Type B pancreatic cell (in vitro differentiated cells): ENCODE measurements at regions not wholly inside any gene's neighbourhood (a gene's known extent, or its start where the extent isn't known, plus 50 kb on each side); places are given as distances from the start of the nearest gene placed in this dataset.

Experiments used
- DNase-seq: peaks from one replicate; pipeline ENCODE4 v3.0.0; 2021; ENCODE audit warnings: mixed read lengths; ENCODE audit not compliant: unreplicated experiment; ENCODE audit errors: extremely low spot score
- H3K27ac Mint-ChIP-seq: 2 replicates; pipeline ENCODE4 v1.8.0; 2021; ENCODE audit warnings: mild to moderate bottlenecking, mixed read lengths
- H3K27me3 Mint-ChIP-seq: 2 replicates; pipeline ENCODE4 v1.8.0; 2021; ENCODE audit warnings: mixed read lengths
- H3K36me3 Mint-ChIP-seq: 2 replicates; pipeline ENCODE4 v1.8.0; 2021; ENCODE audit warnings: mixed read lengths
- H3K4me1 Mint-ChIP-seq: one replicate; pipeline ENCODE4 v1.8.0; 2021; ENCODE audit warnings: mixed read lengths; ENCODE audit not compliant: unreplicated experiment
- H3K4me3 Mint-ChIP-seq: 2 replicates; pipeline ENCODE4 v1.8.0; 2021; ENCODE audit warnings: mild to moderate bottlenecking, mixed read lengths
- H3K9me3 Mint-ChIP-seq: 2 replicates; pipeline ENCODE4 v1.8.0; 2021; ENCODE audit warnings: mixed read lengths
- CTCF ChIP-seq: fragments of 200-600 bp; sonication (generic); conservative IDR thresholded peaks from 2 replicates; pipeline ENCODE4 v1.5.0; 2021; ENCODE audit warnings: antibody characterized with exemption, mild to moderate bottlenecking

GRCh38 chr21:15400905-15401304, 328.9 kb upstream of the USP25 start:
- H3K4me1 Mint-ChIP-seq, result no peaks in the 10 kb centered on the region
- DNase-seq, result no peak
- H3K9me3 Mint-ChIP-seq, result peaks cover 3% of the 10 kb centered on the region
- no peak for TF ChIP-seq CTCF
- no peaks in the 10 kb centered on the region for H3K27me3 Mint-ChIP-seq
- H3K36me3 Mint-ChIP-seq, result no peaks in the 10 kb centered on the region
- H3K4me3 Mint-ChIP-seq, result no peak overlapping the region
- no peak overlapping the region for H3K27ac Mint-ChIP-seq

- no peak for DNase-seq
- no peak overlapping the region for H3K27ac Mint-ChIP-seq
- TF ChIP-seq CTCF, result no peak
- H3K36me3 Mint-ChIP-seq, result no peaks in the 10 kb centered on the region
- no peak overlapping the region for H3K4me3 Mint-ChIP-seq
- no peaks in the 10 kb centered on the region for H3K27me3 Mint-ChIP-seq
- no peaks in the 10 kb centered on the region for H3K4me1 Mint-ChIP-seq
- H3K9me3 Mint-ChIP-seq, result peaks cover 3% of the 10 kb centered on the region
Observed at GRCh38 chr21:15401331-15401730, 328.5 kb upstream of the USP25 start.

GRCh38 chr21:15405214-15405613, 324.6 kb upstream of the USP25 start:
- peaks cover 21% of the 10 kb centered on the region for H3K4me1 Mint-ChIP-seq
- no peak for DNase-seq
- no peak for TF ChIP-seq CTCF

GRCh38 chr21:15406791-15407190, 323.0 kb upstream of the USP25 start:
- Mint-ChIP-seq H3K9me3 (no peaks in the 10 kb centered on the region), H3K27me3 (no peaks in the 10 kb centered on the region), H3K27ac (no peak overlapping the region), H3K36me3 (no peaks in the 10 kb centered on the region), H3K4me3 (no peak overlapping the region), H3K4me1 (peaks cover 21% of the 10 kb centered on the region)
- no peak for DNase-seq
- no peak for TF ChIP-seq CTCF

More at GRCh38 chr21:15405214-15405613, 324.6 kb upstream of the USP25 start:
- no peaks in the 10 kb centered on the region for H3K36me3 Mint-ChIP-seq
- peaks cover 2% of the 10 kb centered on the region for H3K9me3 Mint-ChIP-seq
- H3K27ac Mint-ChIP-seq, result no peak overlapping the region
- H3K4me3 Mint-ChIP-seq, result no peak overlapping the region
- H3K27me3 Mint-ChIP-seq, result no peaks in the 10 kb centered on the region

GRCh38 chr21:15407585-15407984, 322.2 kb upstream of the USP25 start:
- peaks cover 21% of the 10 kb centered on the region for H3K4me1 Mint-ChIP-seq
- TF ChIP-seq CTCF, result no peak
- no peaks in the 10 kb centered on the region for H3K36me3 Mint-ChIP-seq
- H3K27me3 Mint-ChIP-seq, result no peaks in the 10 kb centered on the region
- H3K27ac Mint-ChIP-seq, result no peak overlapping the region
- peak overlapping the region; percentile 23 for H3K4me3 Mint-ChIP-seq
- no peaks in the 10 kb centered on the region for H3K9me3 Mint-ChIP-seq
- DNase-seq, result no peak

GRCh38 chr21:15408089-15408488, 321.7 kb upstream of the USP25 start:
- TF ChIP-seq CTCF, result no peak
- H3K36me3 Mint-ChIP-seq, result no peaks in the 10 kb centered on the region
- H3K4me1 Mint-ChIP-seq, result peaks cover 21% of the 10 kb centered on the region
- peak overlapping the region; percentile 23 for H3K4me3 Mint-ChIP-seq
- no peak for DNase-seq
- no peak overlapping the region for H3K27ac Mint-ChIP-seq
- no peaks in the 10 kb centered on the region for H3K9me3 Mint-ChIP-seq
- H3K27me3 Mint-ChIP-seq, result no peaks in the 10 kb centered on the region
